ENCODE measurements at regions not wholly inside any gene's neighbourhood (a gene's known extent, or its start where the extent isn't known, plus 50 kb on each side); places are given as distances from the start of the nearest gene placed in this dataset.

DNA sequence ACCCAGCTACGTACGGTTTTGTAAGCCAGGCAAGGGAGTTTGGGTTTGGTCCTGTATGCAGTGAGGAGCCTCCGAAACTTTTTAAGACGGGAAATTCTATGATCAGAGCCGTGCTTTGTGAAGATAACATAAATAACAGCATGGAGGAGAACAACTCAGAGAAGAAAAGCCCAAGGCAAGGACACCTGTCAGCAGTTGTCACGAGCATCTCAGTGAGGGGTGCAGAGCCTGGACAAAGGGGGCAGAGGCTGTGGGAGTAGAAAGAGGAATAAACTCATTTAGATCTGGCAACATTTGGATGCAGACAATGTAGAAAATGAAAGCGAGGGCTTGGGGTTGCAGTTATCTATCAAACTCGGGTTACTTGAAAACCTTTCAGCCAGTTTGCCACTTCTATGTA, 64.5 kb downstream of the CAVIN2 start:
- TF ChIP-seq, protein P1, sequence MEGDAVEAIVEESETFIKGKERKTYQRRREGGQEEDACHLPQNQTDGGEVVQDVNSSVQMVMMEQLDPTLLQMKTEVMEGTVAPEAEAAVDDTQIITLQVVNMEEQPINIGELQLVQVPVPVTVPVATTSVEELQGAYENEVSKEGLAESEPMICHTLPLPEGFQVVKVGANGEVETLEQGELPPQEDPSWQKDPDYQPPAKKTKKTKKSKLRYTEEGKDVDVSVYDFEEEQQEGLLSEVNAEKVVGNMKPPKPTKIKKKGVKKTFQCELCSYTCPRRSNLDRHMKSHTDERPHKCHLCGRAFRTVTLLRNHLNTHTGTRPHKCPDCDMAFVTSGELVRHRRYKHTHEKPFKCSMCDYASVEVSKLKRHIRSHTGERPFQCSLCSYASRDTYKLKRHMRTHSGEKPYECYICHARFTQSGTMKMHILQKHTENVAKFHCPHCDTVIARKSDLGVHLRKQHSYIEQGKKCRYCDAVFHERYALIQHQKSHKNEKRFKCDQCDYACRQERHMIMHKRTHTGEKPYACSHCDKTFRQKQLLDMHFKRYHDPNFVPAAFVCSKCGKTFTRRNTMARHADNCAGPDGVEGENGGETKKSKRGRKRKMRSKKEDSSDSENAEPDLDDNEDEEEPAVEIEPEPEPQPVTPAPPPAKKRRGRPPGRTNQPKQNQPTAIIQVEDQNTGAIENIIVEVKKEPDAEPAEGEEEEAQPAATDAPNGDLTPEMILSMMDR (IDR thresholded peaks at IDR 0.05; ENCODE audit: insufficient read depth, low read depth, low read length), result no peak
- no peak for TF ChIP-seq EZH2 (IDR thresholded peaks at IDR 0.05; ENCODE audit: insufficient read depth, low read length)

All from astrocyte (in vitro differentiated cells and primary cell).